ENCODE measurements at regions not wholly inside any gene's neighbourhood (a gene's known extent, or its start where the extent isn't known, plus 50 kb on each side); places are given as distances from the start of the nearest gene placed in this dataset.
A peak's percentile ranks its signal among the peaks of the same experiment; 100 is the strongest.

GRCh38 chr7:25672496-25672895, 444.2 kb upstream of the NPVF start:
- Histone ChIP-seq H3K9me3 (ENCODE audit: low read length) (no peaks in the 10 kb centered on the region), H4K20me1 (ENCODE audit: insufficient read depth) (no peaks in the 10 kb centered on the region), H3K79me2 (replicated peaks; ENCODE audit: insufficient read depth, low read length) (no peaks in the 10 kb centered on the region), H3K4me2 (ENCODE audit: low read length) (no peak overlapping the region), H3K27me3 (ENCODE audit: insufficient read depth, low read depth, low read length) (no peaks in the 10 kb centered on the region), H3K36me3 (ENCODE audit: insufficient read depth, low read length) (no peaks in the 10 kb centered on the region), H3F3A (ENCODE audit: insufficient read depth, low read length, poor library complexity, severe bottlenecking) (no peaks in the 10 kb centered on the region), H3K9me2 (ENCODE audit: insufficient read depth, low read length) (no peaks in the 10 kb centered on the region), H3K9ac (ENCODE audit: low read length) (no peak overlapping the region), H3K27ac (ENCODE audit: low read length) (no peak overlapping the region), H3K4me3 (ENCODE audit: low read length) (no peak overlapping the region), H2AFZ (ENCODE audit: low read depth, low read length) (no peak overlapping the region)
- no peak for TF ChIP-seq MXI1 (conservative IDR thresholded peaks at IDR 0.05; ENCODE audit: poor library complexity, severe bottlenecking)

- TF ChIP-seq EZH2 (IDR thresholded peaks at IDR 0.05; ENCODE audit: borderline replicate concordance, insufficient read depth, low read length, poor library complexity, severe bottlenecking) (no peak), RAD21 (conservative IDR thresholded peaks at IDR 0.05) (no peak), EP300 (conservative IDR thresholded peaks at IDR 0.05; ENCODE audit: poor library complexity, severe bottlenecking) (peak; percentile 67), POLR2AphosphoS5 (IDR thresholded peaks at IDR 0.05) (peak; percentile 53), MXI1 (conservative IDR thresholded peaks at IDR 0.05; ENCODE audit: poor library complexity, severe bottlenecking) (no peak)
- TF ChIP-seq, protein P1, sequence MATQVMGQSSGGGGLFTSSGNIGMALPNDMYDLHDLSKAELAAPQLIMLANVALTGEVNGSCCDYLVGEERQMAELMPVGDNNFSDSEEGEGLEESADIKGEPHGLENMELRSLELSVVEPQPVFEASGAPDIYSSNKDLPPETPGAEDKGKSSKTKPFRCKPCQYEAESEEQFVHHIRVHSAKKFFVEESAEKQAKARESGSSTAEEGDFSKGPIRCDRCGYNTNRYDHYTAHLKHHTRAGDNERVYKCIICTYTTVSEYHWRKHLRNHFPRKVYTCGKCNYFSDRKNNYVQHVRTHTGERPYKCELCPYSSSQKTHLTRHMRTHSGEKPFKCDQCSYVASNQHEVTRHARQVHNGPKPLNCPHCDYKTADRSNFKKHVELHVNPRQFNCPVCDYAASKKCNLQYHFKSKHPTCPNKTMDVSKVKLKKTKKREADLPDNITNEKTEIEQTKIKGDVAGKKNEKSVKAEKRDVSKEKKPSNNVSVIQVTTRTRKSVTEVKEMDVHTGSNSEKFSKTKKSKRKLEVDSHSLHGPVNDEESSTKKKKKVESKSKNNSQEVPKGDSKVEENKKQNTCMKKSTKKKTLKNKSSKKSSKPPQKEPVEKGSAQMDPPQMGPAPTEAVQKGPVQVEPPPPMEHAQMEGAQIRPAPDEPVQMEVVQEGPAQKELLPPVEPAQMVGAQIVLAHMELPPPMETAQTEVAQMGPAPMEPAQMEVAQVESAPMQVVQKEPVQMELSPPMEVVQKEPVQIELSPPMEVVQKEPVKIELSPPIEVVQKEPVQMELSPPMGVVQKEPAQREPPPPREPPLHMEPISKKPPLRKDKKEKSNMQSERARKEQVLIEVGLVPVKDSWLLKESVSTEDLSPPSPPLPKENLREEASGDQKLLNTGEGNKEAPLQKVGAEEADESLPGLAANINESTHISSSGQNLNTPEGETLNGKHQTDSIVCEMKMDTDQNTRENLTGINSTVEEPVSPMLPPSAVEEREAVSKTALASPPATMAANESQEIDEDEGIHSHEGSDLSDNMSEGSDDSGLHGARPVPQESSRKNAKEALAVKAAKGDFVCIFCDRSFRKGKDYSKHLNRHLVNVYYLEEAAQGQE (IDR thresholded peaks at IDR 0.05; ENCODE audit: borderline replicate concordance), result no peak
- H3K79me2 ChIP-seq (replicated peaks; ENCODE audit: insufficient read depth, low read length), result no peaks in the 10 kb centered on the region
- H3K36me3 ChIP-seq (ENCODE audit: insufficient read depth, low read length), result no peaks in the 10 kb centered on the region
- H3K27ac ChIP-seq (ENCODE audit: low read length), result no peak overlapping the region
- H3K9me3 ChIP-seq (ENCODE audit: low read length), result no peaks in the 10 kb centered on the region
- H4K20me1 ChIP-seq (ENCODE audit: insufficient read depth), result no peaks in the 10 kb centered on the region
- no peak overlapping the region for H3K4me2 ChIP-seq (ENCODE audit: low read length)
- H3K4me3 ChIP-seq (ENCODE audit: low read length), result no peak overlapping the region
- H3K27me3 ChIP-seq (ENCODE audit: insufficient read depth, low read depth, low read length), result no peaks in the 10 kb centered on the region
- H2AFZ ChIP-seq (ENCODE audit: low read depth, low read length), result no peak overlapping the region
- H3K9me2 ChIP-seq (ENCODE audit: insufficient read depth, low read length), result no peaks in the 10 kb centered on the region
- no peak overlapping the region for H3K9ac ChIP-seq (ENCODE audit: low read length)
- no peaks in the 10 kb centered on the region for H3F3A ChIP-seq (ENCODE audit: insufficient read depth, low read length, poor library complexity, severe bottlenecking)
Measured at GRCh38 chr7:25675789-25676474, 447.6 kb upstream of the NPVF start.

DNA sequence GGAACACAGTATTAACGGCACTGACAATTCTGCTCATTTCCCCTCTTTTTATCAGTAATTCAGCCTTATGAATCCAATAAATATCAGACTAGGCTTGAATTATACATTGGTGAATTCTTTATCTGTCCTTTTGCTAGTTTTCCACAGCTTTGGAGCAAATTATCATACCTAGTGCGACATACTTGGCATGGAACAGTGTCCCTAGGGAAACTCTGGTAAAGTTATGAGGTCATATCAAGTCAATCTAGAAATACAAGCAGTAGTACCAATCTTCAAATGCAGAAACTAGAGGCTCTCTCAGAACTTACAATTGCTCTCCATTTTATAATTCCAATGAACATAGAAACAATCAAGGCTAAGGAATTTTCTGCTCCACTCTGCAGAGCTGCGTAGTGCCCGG, 449.3 kb upstream of the NPVF start:
- H3F3A ChIP-seq (ENCODE audit: insufficient read depth, low read length, poor library complexity, severe bottlenecking), result no peaks in the 10 kb centered on the region
- TF ChIP-seq TAF1 (IDR thresholded peaks at IDR 0.05; ENCODE audit: low read depth) (no peak), SMC3 (conservative IDR thresholded peaks at IDR 0.05; ENCODE audit: poor library complexity) (no peak), RAD21 (conservative IDR thresholded peaks at IDR 0.05) (no peak), EP300 (conservative IDR thresholded peaks at IDR 0.05; ENCODE audit: poor library complexity, severe bottlenecking) (no peak), EZH2 (IDR thresholded peaks at IDR 0.05; ENCODE audit: borderline replicate concordance, insufficient read depth, low read length, poor library complexity, severe bottlenecking) (no peak), CTCF (IDR thresholded peaks at IDR 0.05; ENCODE audit: poor library complexity, severe bottlenecking) (no peak), MXI1 (conservative IDR thresholded peaks at IDR 0.05; ENCODE audit: poor library complexity, severe bottlenecking) (no peak), POLR2AphosphoS5 (IDR thresholded peaks at IDR 0.05) (no peak)
- no peak overlapping the region for H3K4me3 ChIP-seq (ENCODE audit: low read length)
- H3K9me2 ChIP-seq (ENCODE audit: insufficient read depth, low read length), result no peaks in the 10 kb centered on the region
- H3K36me3 ChIP-seq (ENCODE audit: insufficient read depth, low read length), result no peaks in the 10 kb centered on the region
- H2AFZ ChIP-seq (ENCODE audit: low read depth, low read length), result no peak overlapping the region
- no peaks in the 10 kb centered on the region for H3K79me2 ChIP-seq (replicated peaks; ENCODE audit: insufficient read depth, low read length)
- no peaks in the 10 kb centered on the region for H4K20me1 ChIP-seq (ENCODE audit: insufficient read depth)
- no peak overlapping the region for H3K4me2 ChIP-seq (ENCODE audit: low read length)
- H3K9ac ChIP-seq (ENCODE audit: low read length), result no peak overlapping the region
- no peaks in the 10 kb centered on the region for H3K27me3 ChIP-seq (ENCODE audit: insufficient read depth, low read depth, low read length)
- H3K27ac ChIP-seq (ENCODE audit: low read length), result no peak overlapping the region
- no peaks in the 10 kb centered on the region for H3K9me3 ChIP-seq (ENCODE audit: low read length)

Data from neural cell (in vitro differentiated cells).